ENCODE measurements at regions not wholly inside any gene's neighbourhood (a gene's known extent, or its start where the extent isn't known, plus 50 kb on each side); places are given as distances from the start of the nearest gene placed in this dataset.

GRCh38 chr7:156318926-156319325, 321.6 kb upstream of the RNF32 start:
- TF ChIP-seq EZH2phosphoT487 (conservative IDR thresholded peaks at IDR 0.05; ENCODE audit: low read length) (no peak), CTCF (IDR thresholded peaks at IDR 0.05; ENCODE audit: insufficient read depth, low read length, poor library complexity, severe bottlenecking) (no peak)
- H3K27me3 ChIP-seq (ENCODE audit: low read length): peaks cover 3% of the 10 kb centered on the region; the same call in 1 of the 2 replicates
- H3K79me2 ChIP-seq (ENCODE audit: insufficient read depth, low read length): no peaks in the 10 kb centered on the region
- H4K20me1 ChIP-seq (ENCODE audit: low read depth, low read length): no peaks in the 10 kb centered on the region
- H3K36me3 ChIP-seq (ENCODE audit: low read length): no peaks in the 10 kb centered on the region
- no peak overlapping the region for H3K9ac ChIP-seq (ENCODE audit: low read length)
- H3K27ac ChIP-seq (ENCODE audit: low read depth, low read length): no peak overlapping the region
- no peaks in the 10 kb centered on the region for H3K9me3 ChIP-seq (ENCODE audit: insufficient read depth, low read length)
- H3K9me2 ChIP-seq (replicated peaks; ENCODE audit: insufficient read depth, low read length): no peaks in the 10 kb centered on the region
- no peaks in the 10 kb centered on the region for H3F3A ChIP-seq (ENCODE audit: insufficient read depth)
- H3K4me3 ChIP-seq (ENCODE audit: insufficient read depth, low read length, poor library complexity, severe bottlenecking): no peak overlapping the region
- H3K4me2 ChIP-seq (ENCODE audit: low read depth, low read length, poor library complexity, severe bottlenecking): no peak overlapping the region
- H2AFZ ChIP-seq (ENCODE audit: low read depth, low read length, severe bottlenecking): no peak overlapping the region

GRCh38 chr7:156318426-156318825, 322.1 kb upstream of the RNF32 start:
- H3K36me3 ChIP-seq (ENCODE audit: low read length): no peaks in the 10 kb centered on the region
- peaks cover 3% of the 10 kb centered on the region; the same call in 1 of the 2 replicates for H3K27me3 ChIP-seq (ENCODE audit: low read length)
- no peaks in the 10 kb centered on the region for H3K79me2 ChIP-seq (ENCODE audit: insufficient read depth, low read length)
- no peaks in the 10 kb centered on the region for H3K9me3 ChIP-seq (ENCODE audit: insufficient read depth, low read length)
- no peaks in the 10 kb centered on the region for H3K9me2 ChIP-seq (replicated peaks; ENCODE audit: insufficient read depth, low read length)
- no peak overlapping the region for H3K27ac ChIP-seq (ENCODE audit: low read depth, low read length)
- TF ChIP-seq EZH2phosphoT487 (conservative IDR thresholded peaks at IDR 0.05; ENCODE audit: low read length): no peak
- TF ChIP-seq CTCF (IDR thresholded peaks at IDR 0.05; ENCODE audit: insufficient read depth, low read length, poor library complexity, severe bottlenecking): no peak
- H3K4me3 ChIP-seq (ENCODE audit: insufficient read depth, low read length, poor library complexity, severe bottlenecking): no peak overlapping the region
- H3F3A ChIP-seq (ENCODE audit: insufficient read depth): no peaks in the 10 kb centered on the region
- no peaks in the 10 kb centered on the region for H4K20me1 ChIP-seq (ENCODE audit: low read depth, low read length)
- H3K9ac ChIP-seq (ENCODE audit: low read length): no peak overlapping the region
- H3K4me2 ChIP-seq (ENCODE audit: low read depth, low read length, poor library complexity, severe bottlenecking): no peak overlapping the region
- no peak overlapping the region for H2AFZ ChIP-seq (ENCODE audit: low read depth, low read length, severe bottlenecking)

- no peaks in the 10 kb centered on the region for H3F3A ChIP-seq (ENCODE audit: insufficient read depth)
- H4K20me1 ChIP-seq (ENCODE audit: low read depth, low read length): no peaks in the 10 kb centered on the region
- no peak overlapping the region for H2AFZ ChIP-seq (ENCODE audit: low read depth, low read length, severe bottlenecking)
- H3K79me2 ChIP-seq (ENCODE audit: insufficient read depth, low read length): no peaks in the 10 kb centered on the region
- TF ChIP-seq CTCF (IDR thresholded peaks at IDR 0.05; ENCODE audit: insufficient read depth, low read length, poor library complexity, severe bottlenecking) (no peak), EZH2phosphoT487 (conservative IDR thresholded peaks at IDR 0.05; ENCODE audit: low read length) (no peak)
- H3K9me3 ChIP-seq (ENCODE audit: insufficient read depth, low read length): no peaks in the 10 kb centered on the region
- H3K9ac ChIP-seq (ENCODE audit: low read length): no peak overlapping the region
- no peak overlapping the region for H3K4me2 ChIP-seq (ENCODE audit: low read depth, low read length, poor library complexity, severe bottlenecking)
- H3K9me2 ChIP-seq (replicated peaks; ENCODE audit: insufficient read depth, low read length): no peaks in the 10 kb centered on the region
- H3K36me3 ChIP-seq (ENCODE audit: low read length): no peaks in the 10 kb centered on the region
- H3K27me3 ChIP-seq (ENCODE audit: low read length): no peaks in the 10 kb centered on the region
- H3K4me3 ChIP-seq (ENCODE audit: insufficient read depth, low read length, poor library complexity, severe bottlenecking): no peak overlapping the region
- no peak overlapping the region for H3K27ac ChIP-seq (ENCODE audit: low read depth, low read length)
Observed at GRCh38 chr7:156309016-156309620, 331.5 kb upstream of the RNF32 start.
